ENCODE measurements at regions not wholly inside any gene's neighbourhood (a gene's known extent, or its start where the extent isn't known, plus 50 kb on each side); places are given as distances from the start of the nearest gene placed in this dataset.

DNA sequence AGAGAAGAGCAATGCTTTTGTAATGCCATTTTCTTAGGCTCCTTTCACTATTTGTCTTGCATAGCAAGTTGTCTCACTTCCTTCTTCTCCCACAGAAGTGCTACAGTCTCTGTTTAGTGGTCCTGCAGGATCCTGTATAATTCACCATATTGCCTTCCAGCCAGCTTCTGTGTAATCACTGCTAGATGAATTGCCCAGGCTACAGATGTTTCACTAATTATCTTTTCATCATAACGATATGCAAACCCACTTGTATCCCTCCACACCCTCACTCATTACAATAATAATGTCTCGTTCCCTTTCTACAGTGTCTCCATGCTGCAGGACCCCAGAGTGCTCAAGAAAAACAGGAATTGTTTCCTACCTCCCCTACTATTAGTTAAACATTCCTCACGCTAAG, 402.9 kb downstream of the TBL1XR1 start:
- no peak for DNase-seq

DNA sequence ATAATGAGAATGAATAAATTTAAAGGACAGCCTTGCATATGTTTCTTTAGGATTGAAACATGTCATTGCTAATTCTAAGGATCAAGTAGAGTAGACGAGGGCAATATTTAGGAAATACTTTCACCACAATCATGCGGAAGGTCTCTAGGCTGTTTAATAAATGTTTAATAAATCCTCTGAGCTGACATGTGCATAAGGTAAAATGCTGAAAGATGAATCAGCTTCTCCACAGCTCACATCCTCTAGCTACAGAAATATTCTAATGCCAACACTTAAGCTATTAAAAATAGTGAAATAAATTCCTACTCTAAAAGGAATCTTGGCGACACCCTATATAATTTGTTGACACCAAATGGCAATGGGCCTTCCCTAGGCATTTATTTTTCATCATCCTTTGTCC, 407.3 kb downstream of the TBL1XR1 start:
- no peak for DNase-seq

DNA sequence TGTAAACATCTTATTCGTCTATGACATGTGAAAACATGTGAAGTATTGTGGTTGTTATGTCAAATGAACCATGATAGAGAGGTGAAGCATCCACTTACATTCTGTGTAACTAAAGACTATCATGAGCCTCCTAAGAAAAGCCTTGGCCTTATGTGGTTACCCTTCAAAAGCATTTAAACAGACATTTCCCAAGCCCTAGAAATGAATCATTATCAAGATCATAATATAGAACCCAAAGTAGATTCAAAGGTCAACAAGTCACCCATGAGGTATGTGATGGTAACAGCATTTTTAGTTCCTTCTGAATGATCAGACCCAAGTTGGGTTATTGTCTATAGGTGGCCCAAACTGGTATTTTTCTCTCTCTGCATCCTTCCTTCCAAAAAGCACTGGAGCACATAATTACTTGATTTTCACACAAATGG, 408.0 kb downstream of the TBL1XR1 start:
- no peak for DNase-seq

DNA sequence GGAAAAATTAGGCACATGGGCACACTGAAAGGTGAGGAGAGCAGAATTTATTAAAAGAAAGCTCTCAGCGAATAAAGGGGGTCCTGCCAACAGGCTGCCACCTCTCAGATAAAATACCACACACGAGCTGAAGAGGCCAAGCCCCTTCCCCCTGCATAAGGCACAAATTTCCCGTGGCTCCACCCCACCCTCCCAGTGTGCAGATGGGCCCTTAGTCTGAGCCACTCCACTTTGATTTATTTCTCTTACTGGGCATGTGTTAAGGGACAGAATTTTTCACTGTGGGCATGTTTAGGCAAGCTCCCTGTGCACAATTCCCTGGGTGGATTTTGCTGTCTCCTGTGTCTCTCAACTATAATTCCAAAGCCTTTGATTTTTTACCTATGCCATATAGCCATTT, 409.8 kb downstream of the TBL1XR1 start:
- no peak for DNase-seq

DNA sequence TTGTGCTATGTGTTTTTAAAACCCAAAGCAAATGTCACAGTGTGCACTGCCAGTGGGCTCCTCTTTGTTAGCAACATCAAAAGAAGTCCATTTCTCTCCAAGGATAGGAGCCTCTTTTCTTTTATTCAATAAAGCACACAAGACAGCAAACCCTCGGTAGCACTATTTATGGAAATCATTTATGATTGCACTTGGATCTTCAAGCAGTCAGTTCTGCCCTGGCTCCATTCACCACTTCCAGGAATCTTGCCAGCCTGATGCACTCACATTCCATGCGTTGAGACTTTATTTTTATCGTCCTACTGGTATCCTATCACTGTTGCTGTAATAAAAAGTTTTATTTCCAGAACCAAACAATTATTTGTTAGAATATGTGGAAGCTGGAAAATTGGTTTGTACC, 412.1 kb downstream of the TBL1XR1 start:
- peak; percentile 24 for DNase-seq

- DNase-seq: no peak
These were observed 416.5 kb downstream of the TBL1XR1 start for GRCh38 chr3:176780766-176781165.

GRCh38 chr3:176776622-176777175, 420.6 kb downstream of the TBL1XR1 start:
- no peak for DNase-seq

DNA sequence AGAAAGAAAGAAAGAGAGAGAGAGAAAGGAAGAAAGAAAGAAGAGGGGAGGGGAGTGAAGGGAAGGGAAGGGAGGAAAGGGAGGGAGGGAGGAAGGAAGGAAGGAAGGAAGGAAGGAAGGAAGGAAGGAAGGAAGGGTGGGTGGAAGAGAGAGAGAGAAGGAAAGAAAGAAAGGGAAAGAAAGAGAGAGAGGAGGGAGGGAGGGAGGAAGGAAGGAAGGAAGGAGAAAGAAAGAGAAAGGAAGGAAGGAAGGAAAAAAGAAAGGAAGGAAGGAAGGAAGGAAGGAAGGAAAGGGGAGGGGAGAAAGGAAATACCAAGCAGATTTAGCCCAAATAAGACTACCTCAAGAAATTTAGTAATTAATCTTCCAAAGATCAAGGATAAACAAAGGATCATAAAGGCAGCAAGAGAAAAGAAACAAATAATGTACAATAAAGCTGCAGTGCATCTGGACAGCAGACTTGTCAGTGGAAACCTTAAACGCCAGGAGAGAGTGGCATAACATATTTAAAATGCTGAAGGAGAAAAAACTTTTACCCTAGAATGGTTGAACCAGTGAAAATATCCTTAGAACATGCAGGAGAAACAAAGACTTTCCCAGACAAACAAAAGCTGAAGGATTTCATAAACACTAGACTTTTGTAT, 427.6 kb downstream of the TBL1XR1 start:
- no peak for DNase-seq

DNA sequence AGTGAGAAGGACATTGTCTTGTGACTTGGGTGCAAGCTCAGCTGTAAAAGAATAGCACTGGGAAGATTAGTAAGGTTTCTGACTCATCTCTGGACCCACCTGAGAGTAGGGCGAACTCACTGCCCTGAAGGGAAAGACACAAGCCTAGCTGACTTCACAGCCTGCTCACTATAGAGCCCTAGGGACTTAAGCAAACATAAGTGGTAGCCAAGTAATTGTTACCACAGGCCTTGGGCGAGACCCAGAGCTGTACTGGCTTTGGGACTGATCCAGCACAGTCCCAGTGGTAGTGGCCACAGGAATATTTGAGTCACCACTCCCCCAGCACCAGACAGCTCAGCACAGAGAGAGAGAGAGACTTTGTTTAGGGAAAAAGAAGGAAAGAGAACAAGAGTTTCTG, 429.9 kb downstream of the TBL1XR1 start:
- DNase-seq: no peak

DNA sequence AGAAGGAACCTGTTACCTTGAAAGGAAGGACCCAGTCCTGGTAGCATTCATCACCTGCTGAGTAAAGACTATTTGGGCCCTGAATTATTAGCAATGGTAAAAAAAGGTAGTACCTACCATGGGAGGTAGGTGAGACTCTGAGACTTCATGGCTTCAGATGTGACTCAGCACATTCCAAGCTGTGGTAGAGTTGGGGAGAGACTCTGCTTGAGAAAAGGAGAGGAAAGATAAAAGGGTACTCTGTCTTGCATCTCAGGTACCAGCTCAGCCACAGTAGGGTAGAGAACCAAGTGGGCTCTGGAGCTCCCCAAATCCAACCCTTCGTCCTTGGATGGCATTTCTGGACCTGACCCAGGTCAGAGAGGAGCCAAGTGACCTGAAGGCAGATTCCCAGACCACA, 430.4 kb downstream of the TBL1XR1 start:
- DNase-seq: no peak

GRCh38 chr3:176765382-176765900, 431.8 kb downstream of the TBL1XR1 start:
- DNase-seq: no peak

GRCh38 chr3:176759815-176760506, 437.3 kb downstream of the TBL1XR1 start:
- no peak for DNase-seq

GRCh38 chr3:176757429-176757828, 439.9 kb downstream of the TBL1XR1 start:
- DNase-seq: no peak

DNA sequence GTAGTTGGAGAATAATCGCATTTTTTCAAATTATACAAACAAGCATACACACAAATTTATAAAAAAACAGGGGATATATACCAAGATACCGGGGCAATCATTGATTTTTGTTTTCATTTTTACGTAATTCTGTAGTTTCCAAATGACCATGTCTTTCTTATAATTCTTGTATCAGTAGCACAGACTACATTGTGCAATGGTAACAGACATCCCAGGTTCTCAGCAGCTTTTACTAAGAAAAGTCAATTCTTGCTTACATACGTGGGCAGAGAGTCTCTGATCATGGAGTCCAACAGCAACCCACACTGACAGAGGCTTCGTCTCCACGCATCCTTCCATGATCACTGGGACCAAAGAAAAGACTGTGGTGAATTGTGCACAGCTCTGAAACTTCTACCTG, 441.3 kb downstream of the TBL1XR1 start:
- DNase-seq: no peak

DNA sequence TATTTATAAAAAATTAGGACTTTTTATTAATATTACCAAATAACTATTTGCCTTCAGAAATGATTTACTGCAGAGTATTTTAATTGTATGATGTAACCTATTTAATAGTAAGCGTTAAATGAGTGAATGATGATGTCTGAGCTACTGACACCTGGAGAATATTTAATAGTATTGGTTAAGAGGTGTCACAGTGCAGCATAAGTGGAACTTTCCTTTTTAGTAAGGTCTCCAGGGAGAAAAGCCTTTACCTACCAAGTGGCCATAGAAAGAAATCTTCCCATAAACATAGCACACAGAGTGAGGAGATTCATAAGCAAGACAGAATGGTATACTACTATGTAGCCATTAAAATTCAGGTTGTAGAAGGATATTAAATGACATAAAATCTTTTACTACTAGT, 441.7 kb downstream of the TBL1XR1 start:
- DNase-seq: no peak

GRCh38 chr3:176741664-176742047, 455.6 kb downstream of the TBL1XR1 start:
- no peak for DNase-seq

DNA sequence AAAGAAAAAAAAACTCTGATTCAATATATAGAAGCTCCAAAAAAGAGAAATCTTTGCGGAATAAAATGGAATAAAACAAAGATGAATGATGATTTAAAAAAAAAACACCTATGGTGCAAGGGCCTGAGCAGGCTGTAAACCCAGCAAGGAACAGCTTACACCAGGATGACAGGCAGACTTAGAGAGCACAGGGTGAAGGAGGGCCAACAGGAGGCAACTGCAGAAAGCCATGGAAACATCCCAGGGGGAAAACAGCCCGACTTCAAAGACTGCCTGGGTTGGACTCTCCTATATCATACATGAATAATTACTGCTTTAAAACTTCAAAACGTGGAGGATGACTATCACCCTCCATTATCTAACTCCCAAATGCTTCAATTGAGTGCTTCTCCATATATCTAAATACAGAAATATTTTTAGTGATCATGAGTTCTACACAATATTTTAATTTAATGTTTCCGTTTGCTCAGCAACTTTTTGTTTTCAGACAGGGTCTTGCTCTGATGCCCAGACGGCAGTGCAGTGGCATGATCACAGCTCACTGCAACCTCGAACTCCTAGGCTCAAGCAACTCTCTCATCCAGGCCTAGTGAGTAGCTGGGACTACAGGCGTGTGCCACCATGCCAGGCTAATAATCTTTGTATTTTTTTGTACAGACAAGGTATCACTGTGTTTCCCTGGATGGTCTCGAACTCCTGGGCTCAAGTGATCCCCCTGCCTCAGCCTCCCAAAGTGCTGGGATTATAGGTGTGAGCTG, 456.2 kb downstream of the TBL1XR1 start:
- no peak for DNase-seq

DNA sequence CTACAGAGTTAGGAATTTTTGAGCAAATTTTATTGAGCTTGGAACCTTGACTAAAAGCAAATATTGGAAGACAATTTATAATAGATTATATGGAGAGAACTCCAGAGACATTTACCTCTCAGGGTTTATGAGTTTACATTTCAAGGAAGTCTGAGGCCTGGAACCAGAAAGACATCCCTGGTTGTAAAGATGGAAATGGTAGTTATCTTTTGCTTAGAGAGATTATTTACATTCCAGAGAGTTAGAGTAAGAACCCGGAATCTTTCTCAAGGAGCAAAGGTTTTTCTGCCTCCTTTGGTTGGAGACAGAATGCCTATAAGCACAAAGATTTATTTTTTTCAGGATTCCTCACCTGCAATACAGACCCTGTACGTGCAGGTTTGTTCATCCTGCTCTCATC, 458.1 kb downstream of the TBL1XR1 start:
- no peak for DNase-seq

DNA sequence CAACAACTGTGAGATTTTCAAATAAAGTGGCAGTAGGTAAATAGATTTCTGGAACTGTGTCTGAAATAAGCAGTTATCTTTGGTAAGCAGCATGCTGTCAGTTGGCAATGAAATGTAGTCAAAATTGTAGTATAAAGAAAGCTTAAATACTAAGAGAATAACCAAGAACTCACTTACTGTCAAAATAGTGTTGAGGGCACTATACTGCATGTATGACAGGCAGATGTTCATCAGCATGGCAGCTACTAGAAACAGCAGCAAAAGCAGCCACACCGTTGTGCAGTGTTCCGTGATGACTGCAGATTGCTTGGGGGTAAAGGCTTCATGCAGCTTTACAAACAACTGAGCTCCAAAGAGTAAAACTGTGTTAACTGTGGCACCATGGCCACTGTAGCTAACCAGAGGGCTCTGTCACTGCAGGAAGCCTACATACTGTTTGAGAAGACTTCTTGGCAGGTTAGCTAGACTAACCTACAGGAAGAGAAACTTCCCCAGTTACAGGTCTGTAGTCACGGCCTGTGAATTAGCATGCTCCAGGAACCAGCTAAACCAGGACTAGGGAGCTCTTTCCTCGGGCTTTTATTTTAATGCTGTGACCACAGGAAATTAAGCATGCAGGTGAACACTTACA, 459.7 kb downstream of the TBL1XR1 start:
- DNase-seq: no peak

GRCh38 chr3:176734146-176734545, 463.1 kb downstream of the TBL1XR1 start:
- DNase-seq: no peak

DNA sequence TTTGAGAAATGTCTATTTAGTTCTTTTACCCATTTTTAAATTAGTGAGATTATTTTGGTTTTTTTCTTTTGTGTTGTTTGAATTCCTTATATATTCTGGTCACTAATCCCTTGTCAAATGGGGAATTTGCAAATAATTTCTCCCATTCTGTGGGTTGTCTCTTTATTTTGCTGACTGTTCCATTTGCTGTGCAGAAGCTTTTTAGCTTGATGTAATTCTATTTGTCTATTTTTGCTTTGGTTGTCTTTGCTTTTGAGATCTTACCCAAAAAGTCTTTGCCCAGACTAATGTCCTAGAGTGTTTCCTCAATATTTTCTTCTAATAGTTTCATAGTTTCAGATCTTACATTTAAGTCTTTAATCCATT, 472.9 kb downstream of the TBL1XR1 start:
- no peak for DNase-seq

DNA sequence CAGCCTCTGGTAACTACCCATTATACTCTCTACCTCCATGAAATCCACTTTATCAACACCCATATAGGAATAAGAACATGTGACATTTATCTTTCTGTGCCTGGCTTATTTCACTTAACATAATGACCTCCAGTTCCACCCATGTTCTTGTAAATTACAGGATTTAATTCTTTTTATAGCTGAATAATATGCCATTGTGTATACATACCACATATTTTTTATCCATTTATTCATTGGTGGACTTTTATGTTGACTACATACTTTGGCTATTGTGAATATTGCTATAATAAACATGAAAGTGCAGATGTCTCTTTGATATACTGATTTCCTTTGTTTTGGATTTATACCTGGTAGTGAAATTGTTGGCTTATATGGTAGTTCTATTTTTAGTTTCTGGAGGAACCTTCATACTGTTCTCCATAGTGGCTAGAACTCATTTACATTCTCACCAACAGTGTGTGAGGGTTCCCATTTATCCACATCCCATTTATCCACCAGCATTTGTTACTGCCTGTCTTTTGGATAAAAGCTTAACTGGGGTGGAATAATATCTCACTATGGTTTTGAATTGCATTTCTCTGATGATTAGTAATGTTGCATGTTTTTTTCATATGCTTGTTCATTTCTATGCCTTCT, 473.4 kb downstream of the TBL1XR1 start:
- DNase-seq: no peak
